Motor neuron (in vitro differentiated cells): ENCODE measurements at regions not wholly inside any gene's neighbourhood (a gene's known extent, or its start where the extent isn't known, plus 50 kb on each side); places are given as distances from the start of the nearest gene placed in this dataset.

Source experiments
- ATAC-seq, 8 experiments: fragments of 200-7000 bp; cut with Tn5 transposase; replicated peaks in 6 of 8; 2 replicates each; pipeline ENCODE4 v1.8.0; 2021; ENCODE audit warnings: mild to moderate bottlenecking in 8 of 8, moderate library complexity in 8 of 8
- H3K27ac ChIP-seq, 2 donors: fragments of 250-450 bp; sonication (Bioruptor Pico); 2 replicates each; pipeline ENCODE4 v1.9.0; 2021; ENCODE audit warnings: antibody characterized with exemption in 2 of 2, mild to moderate bottlenecking in 2 of 2, moderate library complexity in 1 of 2
- H3K4me1 ChIP-seq, 2 donors: fragments of 250-450 bp; sonication (Bioruptor Pico); replicated peaks in 1 of 2; 2 replicates each; pipeline ENCODE4 v1.6.1; 2021; ENCODE audit warnings: antibody characterized with exemption in 2 of 2, mild to moderate bottlenecking in 2 of 2, moderate library complexity in 1 of 2
- H3K4me3 ChIP-seq, 5 donors: fragments of 250-450 bp; sonication (Bioruptor Pico); 2 replicates each; pipeline ENCODE4 v1.9.0; 2021; ENCODE audit warnings: antibody characterized with exemption in 5 of 5, mild to moderate bottlenecking in 5 of 5, moderate library complexity in 4 of 5
- WGBS, 10 experiments: fragments of 450-650 bp; shearing (Covaris generic); methylation state at CpG; one replicate each; pipeline ENCODE4 v1.0.0; 2022; 5-methylcytosine and 5-hydroxymethylcytosine counted together
- in situ Hi-C, 9 experiments: fragments of 400-800 bp; cut with MboI; loops; one replicate each; pipeline ENCODE4 v1.15.0; 2021; ENCODE audit warnings: low sequenced_read_pairs in 9 of 9, low pct_unique_long_range_greater_than_20kb in 2 of 9; ENCODE audit not compliant: unreplicated experiment in 9 of 9

DNA sequence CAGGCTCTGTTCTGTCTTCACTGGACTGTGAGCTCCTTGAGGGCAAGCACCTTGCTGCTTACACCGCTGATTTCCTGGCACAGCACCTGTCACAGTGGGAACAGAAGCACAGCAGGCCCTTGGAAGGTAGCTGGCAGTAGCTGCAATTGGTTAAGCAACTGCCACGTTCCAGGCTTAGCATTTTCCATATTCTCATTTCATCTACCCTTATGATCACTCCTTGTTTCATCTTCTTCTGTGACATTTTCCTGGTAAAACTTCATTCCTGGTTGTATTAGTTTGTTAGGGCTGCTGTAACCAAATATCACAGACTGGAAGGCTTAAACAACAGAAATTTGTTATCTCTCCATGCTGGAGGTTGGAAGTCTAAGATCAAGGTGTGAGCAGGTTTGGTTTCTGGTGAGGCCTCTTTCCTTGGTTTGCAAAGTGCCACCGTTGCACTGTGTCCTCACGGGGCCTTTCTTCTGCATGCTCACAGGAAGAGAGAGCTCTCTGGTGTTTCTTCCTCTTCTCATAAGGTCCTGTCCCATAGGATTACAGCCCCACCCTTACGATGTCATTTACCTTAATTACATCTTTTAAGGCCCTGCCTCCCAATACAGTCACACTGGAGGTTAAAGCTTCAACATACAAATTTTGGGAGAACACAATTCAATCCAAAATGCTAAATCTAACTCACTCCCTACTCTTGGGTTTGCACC, 121.7 kb upstream of the CPSF6 start:
- in situ Hi-C loops = no loop called here
- ATAC-seq = no peak
- H3K4me1 ChIP-seq = no peaks in the 10 kb centered on the region
- H3K4me3 ChIP-seq = no peak overlapping the region
- WGBS, 10 experiments = 10 to 100% (median 74%) methylated on average over 1 to 5 of the region's 5 CpGs
- no peak overlapping the region for H3K27ac ChIP-seq

- Histone ChIP-seq H3K4me3 (no peak overlapping the region), H3K4me1 (no peaks in the 10 kb centered on the region), H3K27ac (no peak overlapping the region)
- in situ Hi-C loops = no loop called here
- no peak for ATAC-seq
- WGBS, 10 experiments = 0 to 94% (median 55%) methylated on average over 2 of the region's 2 CpGs; no CpG with 5 or more reads in 2 of the 10 experiments
Measured at GRCh38 chr12:69118516-69118915, 120.9 kb upstream of the CPSF6 start.

DNA sequence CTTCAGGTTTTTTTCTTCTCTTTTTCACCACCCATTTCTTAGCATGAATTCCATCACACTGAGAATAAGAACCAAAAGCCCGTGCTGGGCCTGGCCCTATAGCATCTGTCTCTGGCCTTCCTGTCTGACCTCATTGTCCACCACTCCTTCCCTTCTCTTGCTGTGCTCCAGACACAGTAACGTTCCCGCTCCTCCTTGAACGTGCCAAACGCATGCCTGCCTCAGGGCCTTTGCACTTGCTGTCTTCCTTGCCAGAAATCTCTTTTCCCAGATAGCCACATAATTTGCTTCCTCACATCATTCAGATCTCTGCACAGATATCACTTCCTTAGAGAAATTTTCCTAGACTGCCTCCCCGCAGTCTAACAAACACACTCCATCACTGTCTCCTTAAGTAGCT, 119.6 kb upstream of the CPSF6 start:
- 42 to 100% (median 90%) methylated on average over 1 to 6 of the region's 6 CpGs; no CpG with 5 or more reads in 1 of the 10 experiments for WGBS, 10 experiments
- H3K4me1 ChIP-seq = no peaks in the 10 kb centered on the region
- no peak overlapping the region for H3K27ac ChIP-seq
- in situ Hi-C loops = no loop called here
- H3K4me3 ChIP-seq = no peak overlapping the region
- no peak for ATAC-seq

- H3K4me3 ChIP-seq = no peak overlapping the region
- in situ Hi-C loops = no loop called here
- no peak for ATAC-seq
- no peaks in the 10 kb centered on the region for H3K4me1 ChIP-seq
- WGBS, 10 experiments = 6 to 81% (median 67%) methylated on average over 1 to 5 of the region's 5 CpGs; no CpG with 5 or more reads in 1 of the 10 experiments
- no peak overlapping the region for H3K27ac ChIP-seq
Measured at GRCh38 chr12:69120354-69120753, 119.0 kb upstream of the CPSF6 start.

GRCh38 chr12:69123311-69123710, 116.1 kb upstream of the CPSF6 start:
- Histone ChIP-seq H3K4me3 (no peak overlapping the region), H3K4me1 (no peaks in the 10 kb centered on the region), H3K27ac (no peak overlapping the region)
- 0 to 100% (median 80%) methylated on average over 1 to 3 of the region's 3 CpGs; no CpG with 5 or more reads in 6 of the 10 experiments for WGBS, 10 experiments
- no peak for ATAC-seq
- in situ Hi-C loops = no loop called here

DNA sequence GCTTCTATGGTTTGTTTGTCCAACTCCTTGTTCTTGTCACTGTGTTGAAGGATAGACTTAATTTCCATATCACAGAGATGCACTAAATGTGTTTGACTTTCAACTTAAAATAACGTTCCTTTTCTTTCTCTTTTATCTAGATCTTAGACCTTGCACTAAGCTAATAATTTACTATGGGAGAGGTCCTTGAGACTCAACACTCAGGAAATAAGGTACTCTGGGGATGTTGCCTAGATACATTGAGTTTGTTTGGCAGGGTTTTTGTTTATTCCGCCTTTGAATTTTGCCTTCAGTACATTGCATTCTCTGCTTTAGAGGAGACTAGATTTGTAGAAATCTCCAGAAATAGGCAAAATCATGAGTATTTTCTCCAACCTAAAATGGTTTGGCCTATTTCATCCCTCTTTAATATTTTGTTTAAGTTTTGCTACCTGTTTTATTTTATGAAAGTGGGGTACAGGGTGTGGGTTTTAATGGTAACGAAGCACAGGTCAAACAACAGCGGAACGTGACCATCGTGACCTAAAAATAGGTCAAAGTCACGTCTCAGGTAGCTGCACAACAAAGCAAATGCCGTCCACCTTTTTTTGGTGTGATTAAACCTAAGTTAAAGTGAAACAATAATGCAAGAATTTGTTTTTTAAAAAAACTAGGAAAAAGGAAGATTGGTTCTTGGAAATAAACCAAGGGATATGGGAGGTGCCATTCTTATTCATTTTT, 115.3 kb upstream of the CPSF6 start:
- WGBS, 10 experiments = 37 to 88% (median 67%) methylated on average over 4 to 8 of the region's 8 CpGs
- ATAC-seq = peak in 3 of 8 experiments; percentile 39 to 82 (median 57)
- in situ Hi-C loops = no loop called here

GRCh38 chr12:69129017-69129416, 110.4 kb upstream of the CPSF6 start:
- H3K27ac ChIP-seq = no peak overlapping the region
- WGBS, 10 experiments = 8 to 100% (median 80%) methylated on average over 1 of the region's 1 CpG
- no peaks in the 10 kb centered on the region for H3K4me1 ChIP-seq
- in situ Hi-C loops = no loop called here
- H3K4me3 ChIP-seq = no peak overlapping the region
- ATAC-seq = peak in 1 of 8 experiments; percentile 59

More for the DNA sequence above, 115.3 kb upstream of the CPSF6 start:
- H3K4me3 ChIP-seq = no peak overlapping the region
- no peaks in the 10 kb centered on the region for H3K4me1 ChIP-seq
- H3K27ac ChIP-seq = no peak overlapping the region

DNA sequence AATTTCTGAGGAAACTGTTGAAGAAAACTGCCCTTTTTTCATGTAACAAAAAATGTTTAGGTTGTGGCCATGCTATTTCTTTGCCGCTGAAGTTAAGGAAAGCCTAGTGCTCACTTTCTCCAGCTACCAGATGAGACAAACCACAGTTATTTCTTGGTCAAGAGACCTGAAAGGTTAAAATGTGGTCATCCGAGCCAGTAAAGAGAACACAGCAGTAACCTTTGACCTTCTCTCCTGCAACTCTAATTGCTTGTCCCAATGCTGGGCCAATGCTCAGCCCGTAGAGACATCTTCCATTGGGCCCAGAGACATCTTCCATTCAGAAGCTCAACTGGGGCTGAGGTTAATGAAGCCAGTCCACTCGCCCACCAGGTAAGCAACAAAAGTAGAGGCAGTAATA, 109.8 kb upstream of the CPSF6 start:
- Histone ChIP-seq H3K27ac (no peak overlapping the region), H3K4me1 (no peaks in the 10 kb centered on the region), H3K4me3 (no peak overlapping the region)
- in situ Hi-C loops = no loop called here
- no peak for ATAC-seq
- 33 to 100% (median 58%) methylated on average over 1 to 4 of the region's 4 CpGs; no CpG with 5 or more reads in 1 of the 10 experiments for WGBS, 10 experiments

DNA sequence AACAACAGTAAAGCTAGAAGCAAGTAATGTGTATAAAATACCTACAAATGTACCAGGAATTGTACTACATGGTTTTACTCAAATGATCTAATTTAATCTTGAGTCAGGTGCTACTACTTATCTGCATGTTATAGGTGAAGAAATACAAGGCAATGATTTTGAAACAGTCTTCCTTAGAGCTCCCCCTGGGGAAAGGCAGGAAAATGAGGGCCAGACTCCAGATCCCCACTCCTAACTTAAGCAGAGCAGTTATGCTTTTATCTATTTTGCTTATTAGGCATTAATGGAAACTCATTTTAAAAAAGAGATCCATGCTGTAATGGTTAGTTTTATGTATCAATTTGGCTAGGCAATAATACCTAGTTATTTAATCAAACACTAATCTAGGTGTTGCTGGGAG, 109.3 kb upstream of the CPSF6 start:
- Histone ChIP-seq H3K27ac (no peak overlapping the region), H3K4me3 (no peak overlapping the region), H3K4me1 (no peaks in the 10 kb centered on the region)
- ATAC-seq = no peak
- in situ Hi-C loops = no loop called here

DNA sequence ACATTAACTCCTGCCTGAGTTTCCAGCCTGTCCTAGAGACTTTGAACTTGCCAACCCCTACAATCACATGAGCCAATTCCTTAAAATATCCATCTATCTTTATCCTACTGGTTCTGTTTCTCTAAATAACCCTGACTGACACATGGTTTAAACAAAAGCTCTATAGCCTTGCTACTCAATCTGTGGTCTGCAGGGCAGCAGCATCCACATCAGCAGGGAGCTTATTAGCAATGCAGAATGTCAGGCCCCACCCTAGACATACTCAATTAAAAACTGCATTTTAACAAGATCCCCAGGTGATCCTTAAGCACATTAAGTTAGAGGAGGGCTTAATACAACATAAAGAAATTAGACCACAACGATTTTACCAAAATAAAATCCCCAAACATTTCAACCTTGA, 108.3 kb upstream of the CPSF6 start:
- H3K4me3 ChIP-seq = no peak overlapping the region
- ATAC-seq = peak in 3 of 8 experiments; percentile 86 to 99 (median 89)
- no peaks in the 10 kb centered on the region for H3K4me1 ChIP-seq
- in situ Hi-C loops = no loop called here
- WGBS, 10 experiments = 0 to 78% (median 27%) methylated on average over 1 of the region's 1 CpG; no CpG with 5 or more reads in 4 of the 10 experiments
- no peak overlapping the region for H3K27ac ChIP-seq

DNA sequence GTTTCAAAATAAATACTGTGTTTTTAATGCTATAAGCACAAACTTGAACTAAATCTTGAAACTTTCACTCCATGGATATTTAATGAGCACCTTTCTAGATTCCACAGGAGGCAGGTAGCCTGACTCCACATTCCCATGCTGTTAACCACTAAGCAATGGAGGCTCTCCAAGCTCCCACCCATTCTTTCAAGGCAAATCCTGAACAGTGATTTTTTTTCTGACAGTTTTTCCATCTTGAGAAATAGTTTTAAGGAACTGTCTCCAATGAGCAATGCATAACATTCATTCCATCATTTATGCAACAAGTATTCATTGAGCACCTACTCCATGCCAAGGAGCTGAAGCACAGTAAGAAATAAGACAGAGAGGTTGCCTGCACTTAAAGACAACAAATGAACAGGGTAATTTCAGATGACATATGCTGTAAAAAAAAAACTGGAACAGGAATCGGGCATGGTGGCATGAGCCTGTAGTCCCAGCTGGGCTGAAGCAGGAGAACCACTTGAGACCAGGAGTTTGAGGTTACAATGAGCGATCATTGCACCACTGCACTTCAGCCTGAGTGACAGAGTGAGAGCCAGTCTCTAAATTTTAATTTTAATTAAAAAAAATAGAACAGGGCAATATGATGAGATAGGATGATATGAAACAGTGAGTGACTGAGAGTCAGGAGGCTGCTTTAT, 102.3 kb upstream of the CPSF6 start:
- Histone ChIP-seq H3K27ac (no peak overlapping the region), H3K4me1 (no peaks in the 10 kb centered on the region), H3K4me3 (no peak overlapping the region)
- in situ Hi-C loops = no loop called here
- 33 to 100% (median 68%) methylated on average over 1 to 2 of the region's 2 CpGs; no CpG with 5 or more reads in 2 of the 10 experiments for WGBS, 10 experiments
- no peak for ATAC-seq

- no peaks in the 10 kb centered on the region for H3K4me1 ChIP-seq
- in situ Hi-C loops = no loop called here
- no peak overlapping the region for H3K4me3 ChIP-seq
- H3K27ac ChIP-seq = no peak overlapping the region
- ATAC-seq = no peak
- 29 to 100% (median 55%) methylated on average over 1 to 2 of the region's 2 CpGs for WGBS, 10 experiments
Measured at GRCh38 chr12:69141074-69141473, 98.3 kb upstream of the CPSF6 start.

DNA sequence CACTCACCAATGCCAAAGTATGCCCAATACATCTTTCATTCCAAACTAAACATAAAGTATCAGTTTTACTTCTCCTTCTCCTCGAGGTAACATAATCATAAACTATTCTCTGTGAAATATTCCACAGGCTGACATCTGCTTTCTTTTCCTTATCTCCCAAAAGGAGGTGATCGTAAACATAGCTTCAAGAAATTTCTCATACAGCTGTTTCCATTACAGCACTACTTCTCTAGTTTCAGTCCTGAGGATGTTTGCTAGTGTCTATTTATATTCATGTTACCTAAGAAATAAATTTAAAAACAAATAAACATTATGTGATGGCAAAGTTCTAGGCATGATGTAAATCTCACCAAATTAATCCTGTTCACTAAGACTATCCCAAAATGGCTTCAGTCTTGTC, 90.1 kb upstream of the CPSF6 start:
- ATAC-seq = no peak
- H3K27ac ChIP-seq = no peak overlapping the region
- WGBS, 10 experiments = 50 to 95% (median 77%) methylated on average over 1 to 2 of the region's 2 CpGs; no CpG with 5 or more reads in 1 of the 10 experiments
- no peak overlapping the region for H3K4me3 ChIP-seq
- no peaks in the 10 kb centered on the region for H3K4me1 ChIP-seq
- in situ Hi-C loops = no loop called here
